ENCODE measurements at regions not wholly inside any gene's neighbourhood (a gene's known extent, or its start where the extent isn't known, plus 50 kb on each side); places are given as distances from the start of the nearest gene placed in this dataset.
"Not testable (repeated sequence)": the region's sequence is repeated elsewhere in the genome, so short reads cannot be mapped to it uniquely, and the experiment has no call there.

DNA sequence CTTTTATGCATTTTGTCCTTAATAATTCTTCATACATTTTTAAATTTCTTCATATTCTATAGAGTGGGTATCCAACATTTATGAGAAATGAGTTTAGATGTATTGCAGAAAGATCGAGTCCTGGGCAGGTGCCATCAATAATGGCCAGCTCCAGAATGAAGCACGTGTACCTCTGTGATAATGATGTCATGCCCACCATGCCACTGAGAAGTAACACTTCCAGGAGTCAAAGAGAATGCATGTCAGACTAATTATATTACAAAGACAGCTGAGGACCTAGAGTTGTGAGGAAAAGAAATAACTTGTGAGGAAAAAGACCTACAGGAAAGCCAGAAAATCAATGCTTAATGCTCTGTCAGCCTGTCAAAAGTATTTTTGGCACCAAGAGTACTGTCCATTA is 157.4 kb upstream of the P2RY1 start:
- WGBS, 2 donors: 78 to 83% methylated on average over 2 of the region's 2 CpGs
- TF ChIP-seq EP300 (IDR thresholded peaks at IDR 0.05) (no peak), POLR2A (IDR thresholded peaks at IDR 0.05) (no peak)
- TF ChIP-seq, protein P1, sequence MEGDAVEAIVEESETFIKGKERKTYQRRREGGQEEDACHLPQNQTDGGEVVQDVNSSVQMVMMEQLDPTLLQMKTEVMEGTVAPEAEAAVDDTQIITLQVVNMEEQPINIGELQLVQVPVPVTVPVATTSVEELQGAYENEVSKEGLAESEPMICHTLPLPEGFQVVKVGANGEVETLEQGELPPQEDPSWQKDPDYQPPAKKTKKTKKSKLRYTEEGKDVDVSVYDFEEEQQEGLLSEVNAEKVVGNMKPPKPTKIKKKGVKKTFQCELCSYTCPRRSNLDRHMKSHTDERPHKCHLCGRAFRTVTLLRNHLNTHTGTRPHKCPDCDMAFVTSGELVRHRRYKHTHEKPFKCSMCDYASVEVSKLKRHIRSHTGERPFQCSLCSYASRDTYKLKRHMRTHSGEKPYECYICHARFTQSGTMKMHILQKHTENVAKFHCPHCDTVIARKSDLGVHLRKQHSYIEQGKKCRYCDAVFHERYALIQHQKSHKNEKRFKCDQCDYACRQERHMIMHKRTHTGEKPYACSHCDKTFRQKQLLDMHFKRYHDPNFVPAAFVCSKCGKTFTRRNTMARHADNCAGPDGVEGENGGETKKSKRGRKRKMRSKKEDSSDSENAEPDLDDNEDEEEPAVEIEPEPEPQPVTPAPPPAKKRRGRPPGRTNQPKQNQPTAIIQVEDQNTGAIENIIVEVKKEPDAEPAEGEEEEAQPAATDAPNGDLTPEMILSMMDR (IDR thresholded peaks at IDR 0.05): no peak
- Histone ChIP-seq H3K36me3 (no peaks in the 10 kb centered on the region), H3K9me3 (no peaks in the 10 kb centered on the region), H3K4me1 (no peaks in the 10 kb centered on the region), H3K27me3 (no peaks in the 10 kb centered on the region), H3K4me3 (no peak overlapping the region), H3K27ac (no peak overlapping the region)
- DNase-seq (ENCODE audit: low spot score in 2 of 2): no peak

DNA sequence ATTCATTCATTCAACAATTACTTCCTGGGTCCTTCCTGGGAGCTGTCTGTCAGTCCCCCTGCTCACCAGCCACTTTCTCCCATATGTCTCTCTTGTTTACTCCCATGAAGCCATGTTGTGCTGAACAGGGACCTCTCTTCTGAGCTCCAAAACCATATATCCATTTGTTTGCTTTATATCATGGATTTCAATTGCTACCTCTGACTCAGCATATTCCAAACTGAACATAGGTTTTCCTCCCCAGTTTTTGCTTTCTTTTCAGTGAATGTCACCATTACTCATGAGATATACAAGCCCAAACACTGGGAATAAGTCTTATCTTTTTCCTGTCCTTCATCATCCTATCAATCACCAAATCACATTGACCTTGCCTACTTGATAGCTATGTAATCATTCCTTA is 152.5 kb upstream of the P2RY1 start:
- no peaks in the 10 kb centered on the region for H3K4me1 ChIP-seq
- no peak overlapping the region for H3K27ac ChIP-seq
- H3K27me3 ChIP-seq: no peaks in the 10 kb centered on the region
- peaks cover 0 to 15% (median 0%) of the 10 kb centered on the region in 3 donors for H3K36me3 ChIP-seq
- no peak overlapping the region for H3K4me3 ChIP-seq
- TF ChIP-seq, protein P1 (IDR thresholded peaks at IDR 0.05): no peak
- no peak for TF ChIP-seq EP300 (IDR thresholded peaks at IDR 0.05)
- no peak for TF ChIP-seq POLR2A (IDR thresholded peaks at IDR 0.05)
- DNase-seq (ENCODE audit: low spot score in 2 of 2): no peak
- H3K9me3 ChIP-seq: no peaks in the 10 kb centered on the region

DNA sequence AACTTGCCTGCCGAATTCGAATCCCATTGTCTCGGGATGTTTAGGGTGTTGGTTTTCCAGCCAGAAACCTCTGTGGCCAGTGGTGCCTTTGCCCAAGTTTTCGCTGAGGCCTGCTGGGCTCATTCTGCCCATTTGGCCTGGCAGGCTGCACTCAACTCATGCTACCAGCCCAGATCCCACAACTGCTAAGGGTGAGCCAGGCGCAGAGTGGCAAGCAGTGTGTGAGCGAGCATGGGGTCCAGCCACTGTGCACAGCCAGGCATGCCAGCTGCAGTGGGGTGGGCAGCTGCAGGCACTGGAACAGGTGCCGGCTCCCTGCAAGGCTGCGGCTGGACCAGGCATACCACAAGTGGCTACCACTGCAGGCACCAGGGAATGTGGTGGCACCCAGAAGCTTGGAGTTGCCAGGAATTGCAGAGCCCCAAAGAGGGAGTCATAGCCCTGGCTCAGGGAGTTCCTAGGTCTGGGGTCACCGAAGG is 151.4 kb upstream of the P2RY1 start:
- Histone ChIP-seq H3K9me3 (peaks cover 0 to 6% (median 1%) of the 10 kb centered on the region in 4 donors), H3K4me3 (no peak overlapping the region), H3K4me1 (no peaks in the 10 kb centered on the region), H3K36me3 (peaks cover 0 to 15% (median 0%) of the 10 kb centered on the region in 3 donors), H3K27me3 (no peaks in the 10 kb centered on the region), H3K27ac (no peak overlapping the region)
- TF ChIP-seq POLR2A (IDR thresholded peaks at IDR 0.05) (no peak), EP300 (IDR thresholded peaks at IDR 0.05) (no peak)
- TF ChIP-seq, protein P1 (IDR thresholded peaks at IDR 0.05): no peak
- WGBS, 2 donors: 93 to 95% methylated on average over 6 to 9 of the region's 9 CpGs
- DNase-seq (ENCODE audit: low spot score in 2 of 2): no peak

DNA sequence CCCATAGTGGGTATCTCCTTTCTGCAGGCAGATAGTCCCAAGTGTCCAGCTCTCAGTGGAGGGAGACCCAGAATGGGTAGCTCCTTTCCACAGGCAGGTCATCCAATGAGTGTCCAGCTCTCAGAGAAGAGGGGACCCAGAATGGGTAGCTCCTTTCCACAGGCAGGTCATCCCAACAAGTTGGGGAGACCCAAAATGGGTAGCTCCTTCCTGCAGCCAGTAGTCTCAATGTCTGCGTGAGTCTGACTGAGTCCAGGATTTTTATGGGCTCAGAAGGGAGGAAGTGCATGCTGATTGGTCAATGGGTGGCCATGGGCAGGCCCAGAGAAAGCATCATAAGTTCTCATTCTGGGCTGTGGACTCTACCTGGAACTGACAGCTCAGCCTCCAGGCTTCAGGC is 150.7 kb upstream of the P2RY1 start:
- peaks cover 0 to 15% (median 0%) of the 10 kb centered on the region in 3 donors for H3K36me3 ChIP-seq
- H3K4me1 ChIP-seq: no peaks in the 10 kb centered on the region
- no peak overlapping the region for H3K4me3 ChIP-seq
- no peak overlapping the region for H3K27ac ChIP-seq
- no peaks in the 10 kb centered on the region for H3K27me3 ChIP-seq
- peaks cover 0 to 13% (median 1%) of the 10 kb centered on the region in 4 donors for H3K9me3 ChIP-seq
- no peak for TF ChIP-seq EP300 (IDR thresholded peaks at IDR 0.05)
- TF ChIP-seq, protein P1 (IDR thresholded peaks at IDR 0.05): no peak
- no peak for TF ChIP-seq POLR2A (IDR thresholded peaks at IDR 0.05)
- WGBS, 2 donors: 100% methylated on average over 1 of the region's 1 CpG
- DNase-seq (ENCODE audit: low spot score in 2 of 2): no peak

DNA sequence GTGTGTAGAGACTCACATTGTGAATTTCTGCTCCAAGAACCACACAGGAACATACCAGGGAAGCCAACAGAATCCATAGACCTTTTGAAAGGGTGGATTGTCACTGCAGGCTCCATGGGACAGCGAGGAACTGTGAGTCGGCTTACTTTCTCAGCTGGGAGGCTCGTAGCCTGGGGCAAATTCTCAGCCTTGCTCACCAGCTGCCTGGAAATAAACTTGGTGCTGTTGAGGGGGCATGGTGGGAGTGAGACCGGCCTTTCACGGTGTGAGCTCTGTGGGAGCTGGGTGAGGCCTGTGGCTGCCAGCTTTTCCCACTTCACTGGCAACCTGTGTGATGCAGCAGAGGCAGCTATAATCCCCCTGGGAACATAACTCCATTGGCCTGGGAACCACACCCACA is 146.6 kb upstream of the P2RY1 start:
- H3K27me3 ChIP-seq: no peaks in the 10 kb centered on the region
- TF ChIP-seq, protein P1 (IDR thresholded peaks at IDR 0.05): no peak
- TF ChIP-seq EP300 (IDR thresholded peaks at IDR 0.05) (no peak), POLR2A (IDR thresholded peaks at IDR 0.05) (no peak)

DNA sequence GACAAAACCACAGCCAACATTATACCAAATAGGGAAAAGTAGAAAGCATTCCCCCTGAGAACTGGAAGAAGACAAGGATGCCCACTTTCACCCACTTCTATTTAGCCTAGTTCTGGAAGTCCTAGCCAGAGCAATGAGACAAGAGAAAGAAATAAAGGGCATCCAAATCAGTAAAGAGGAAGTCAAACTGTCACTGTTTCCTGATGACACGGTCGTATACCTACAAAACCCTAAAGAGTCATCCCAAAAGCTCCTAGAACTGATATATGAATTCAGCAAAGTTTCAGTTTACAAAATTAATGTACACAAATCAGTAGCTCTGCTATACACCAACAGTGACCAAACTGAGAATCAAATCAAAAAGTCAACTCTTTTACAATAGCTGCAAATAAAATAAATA is 142.6 kb upstream of the P2RY1 start:
- H3K4me1 ChIP-seq; DNase-seq (ENCODE audit: low spot score in 2 of 2); H3K36me3 ChIP-seq; H3K27me3 ChIP-seq; H3K4me3 ChIP-seq; H3K27ac ChIP-seq: not testable (repeated sequence)
- WGBS, 2 donors: 69 to 83% methylated on average over 2 of the region's 2 CpGs
- H3K9me3 ChIP-seq: peaks cover 0 to 39% (median 3%) of the 10 kb centered on the region in 4 donors

More for the DNA sequence above, 146.6 kb upstream of the P2RY1 start:
- no peak for DNase-seq (ENCODE audit: low spot score in 2 of 2)
- WGBS, 2 donors: 52 to 69% methylated on average over 3 to 5 of the region's 5 CpGs
- Histone ChIP-seq H3K36me3 (peaks cover 0 to 15% (median 0%) of the 10 kb centered on the region in 3 donors), H3K9me3 (peaks cover 0 to 39% (median 3%) of the 10 kb centered on the region in 4 donors), H3K27ac (no peak overlapping the region), H3K4me1 (no peaks in the 10 kb centered on the region), H3K4me3 (no peak overlapping the region)

DNA sequence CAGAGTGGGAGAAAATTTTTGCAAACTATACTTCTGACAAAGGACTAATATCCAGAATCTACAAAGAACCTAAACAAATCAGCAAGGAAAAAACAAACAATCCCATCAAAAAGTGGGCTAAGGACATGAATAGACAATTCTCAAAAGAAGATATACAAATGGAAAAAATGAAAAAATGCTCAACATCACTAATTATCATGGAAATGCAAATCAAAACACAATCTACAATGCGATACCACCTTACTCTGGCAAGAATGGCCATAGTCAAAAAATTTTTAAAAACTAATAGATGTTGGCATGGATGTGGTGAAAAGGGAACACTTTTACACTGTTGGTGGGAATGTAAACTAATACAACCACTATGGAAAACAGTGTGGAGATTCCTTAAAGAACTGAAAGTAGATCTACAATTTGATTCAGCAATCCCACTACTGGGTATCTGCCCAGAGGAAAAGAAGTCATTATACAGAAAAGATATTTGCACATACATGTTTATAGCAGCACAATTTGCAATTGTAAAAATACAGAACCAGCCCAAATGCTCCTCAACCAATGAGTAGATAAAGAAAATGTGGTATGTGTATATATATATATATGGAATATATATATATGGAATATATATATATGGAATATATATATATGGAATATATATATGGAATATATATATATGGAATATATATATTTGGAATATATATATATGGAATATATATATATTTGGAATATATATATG is 141.2 kb upstream of the P2RY1 start:
- WGBS, 2 donors: 97 to 100% methylated on average over 1 of the region's 1 CpG

More for the DNA sequence above, 141.2 kb upstream of the P2RY1 start:
- not testable (repeated sequence) for H3K27ac ChIP-seq; DNase-seq (ENCODE audit: low spot score in 2 of 2); H3K27me3 ChIP-seq; H3K4me1 ChIP-seq; H3K4me3 ChIP-seq; H3K36me3 ChIP-seq
- H3K9me3 ChIP-seq: peaks cover 0 to 32% (median 2%) of the 10 kb centered on the region in 4 donors
